Adrenal gland (tissue), 5 donors: ENCODE measurements at regions not wholly inside any gene's neighbourhood (a gene's known extent, or its start where the extent isn't known, plus 50 kb on each side); places are given as distances from the start of the nearest gene placed in this dataset.

ENCODE experiments used
- CTCF ChIP-seq, 6 experiments: fragments of 450-650 bp in 4 of 6; fragments of 200-600 bp in 2 of 6; sonication (generic) in 1 of 6; IDR thresholded peaks; 1 replicate in 5 of 6; 2 replicates in 1 of 6; pipeline versions ENCODE4 v1.5.1 to v1.8.0; 2016 to 2021; ENCODE audit warnings: antibody characterized with exemption in 6 of 6, mild to moderate bottlenecking in 2 of 6, moderate library complexity in 1 of 6
- POLR2A ChIP-seq, 2 donors: fragments of 450-650 bp; IDR thresholded peaks; one replicate each; pipeline ENCODE4 v1.6.1; 2017; ENCODE audit warnings: antibody characterized with exemption in 2 of 2, mild to moderate bottlenecking in 2 of 2, moderate library complexity in 1 of 2
- donor health status: DM: no; HTN: no; CAD: no.

DNA sequence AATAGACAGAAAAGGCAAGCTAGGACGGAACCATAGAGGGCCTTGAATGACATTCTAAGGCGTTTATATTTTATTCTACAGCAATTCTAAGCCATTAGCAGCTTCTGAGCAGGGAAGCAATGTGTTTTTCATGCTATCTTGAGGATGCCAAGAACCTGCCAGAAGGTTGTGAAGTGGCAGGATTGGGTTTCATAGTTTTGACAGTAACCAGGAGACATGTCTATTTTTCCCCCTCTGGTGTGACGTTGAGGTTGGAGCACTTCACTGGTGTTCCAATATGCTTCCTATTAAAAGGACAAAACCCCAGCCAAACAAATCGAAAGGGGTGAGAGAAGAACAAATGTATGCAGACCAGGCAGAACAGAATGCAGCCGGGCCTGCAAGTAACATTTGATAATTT, 148.2 kb downstream of the SPATA19 start:
- TF ChIP-seq CTCF (IDR thresholded peaks at IDR 0.05) (no peak), POLR2A (IDR thresholded peaks at IDR 0.05) (no peak)
